ENCODE measurements at regions not wholly inside any gene's neighbourhood (a gene's known extent, or its start where the extent isn't known, plus 50 kb on each side); places are given as distances from the start of the nearest gene placed in this dataset.

DNA sequence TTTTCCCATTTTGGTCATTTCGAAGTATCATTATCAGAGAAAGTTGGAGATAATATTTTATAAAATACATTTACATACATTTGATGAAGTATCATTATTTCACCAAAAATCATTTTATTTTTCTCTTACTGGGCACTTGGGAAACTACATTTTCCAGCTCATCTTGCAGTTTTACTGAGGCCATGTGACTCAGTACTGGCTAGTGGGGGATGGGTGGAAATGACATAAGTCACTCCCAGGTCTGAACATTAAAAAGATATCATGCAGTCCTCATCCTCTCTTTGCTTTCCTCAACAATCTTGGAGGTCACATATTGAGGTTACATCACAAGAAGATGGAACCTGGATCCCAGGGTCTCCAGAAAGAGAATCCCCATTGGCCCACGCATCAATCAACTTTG lies 84.1 kb downstream of the CD24 start:
- TF ChIP-seq, protein P1, sequence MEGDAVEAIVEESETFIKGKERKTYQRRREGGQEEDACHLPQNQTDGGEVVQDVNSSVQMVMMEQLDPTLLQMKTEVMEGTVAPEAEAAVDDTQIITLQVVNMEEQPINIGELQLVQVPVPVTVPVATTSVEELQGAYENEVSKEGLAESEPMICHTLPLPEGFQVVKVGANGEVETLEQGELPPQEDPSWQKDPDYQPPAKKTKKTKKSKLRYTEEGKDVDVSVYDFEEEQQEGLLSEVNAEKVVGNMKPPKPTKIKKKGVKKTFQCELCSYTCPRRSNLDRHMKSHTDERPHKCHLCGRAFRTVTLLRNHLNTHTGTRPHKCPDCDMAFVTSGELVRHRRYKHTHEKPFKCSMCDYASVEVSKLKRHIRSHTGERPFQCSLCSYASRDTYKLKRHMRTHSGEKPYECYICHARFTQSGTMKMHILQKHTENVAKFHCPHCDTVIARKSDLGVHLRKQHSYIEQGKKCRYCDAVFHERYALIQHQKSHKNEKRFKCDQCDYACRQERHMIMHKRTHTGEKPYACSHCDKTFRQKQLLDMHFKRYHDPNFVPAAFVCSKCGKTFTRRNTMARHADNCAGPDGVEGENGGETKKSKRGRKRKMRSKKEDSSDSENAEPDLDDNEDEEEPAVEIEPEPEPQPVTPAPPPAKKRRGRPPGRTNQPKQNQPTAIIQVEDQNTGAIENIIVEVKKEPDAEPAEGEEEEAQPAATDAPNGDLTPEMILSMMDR (IDR thresholded peaks at IDR 0.05), result no peak
- TF ChIP-seq POLR2A (IDR thresholded peaks at IDR 0.05) (no peak), POLR2AphosphoS5 (IDR thresholded peaks at IDR 0.05) (no peak)

Data from prostate gland (tissue), 2 donors.